IPS DF 4.7 (cell line): ENCODE measurements at regions not wholly inside any gene's neighbourhood (a gene's known extent, or its start where the extent isn't known, plus 50 kb on each side); places are given as distances from the start of the nearest gene placed in this dataset.
"Not testable (repeated sequence)": the region's sequence is repeated elsewhere in the genome, so short reads cannot be mapped to it uniquely, and the experiment has no call there.

Source experiments
- DNase-seq: peaks from one replicate; pipeline ENCODE4 v3.0.0-alpha.2; 2013; ENCODE audit warnings: low spot score; ENCODE audit errors: extremely low read depth

- DNase-seq = no peak
Observed at GRCh38 chr2:175769200-175769599, 232.9 kb downstream of the LNPK start.

- no peak for DNase-seq
Observed at GRCh38 chr2:175766880-175767279, 235.2 kb downstream of the LNPK start.

GRCh38 chr2:175755656-175756386 lies 246.2 kb downstream of the LNPK start:
- DNase-seq = no peak

- no peak for DNase-seq
Observed at GRCh38 chr2:175755169-175755568, 246.9 kb downstream of the LNPK start.

GRCh38 chr2:175750195-175750594 lies 251.9 kb downstream of the LNPK start:
- DNase-seq = no peak

GRCh38 chr2:175745911-175746310 lies 256.2 kb downstream of the LNPK start:
- DNase-seq = no peak

- peak; percentile 46 for DNase-seq
Observed at GRCh38 chr2:175744000-175744399, 258.1 kb downstream of the LNPK start.

GRCh38 chr2:175743011-175743410 lies 259.1 kb downstream of the LNPK start:
- DNase-seq = no peak

- no peak for DNase-seq
Observed at GRCh38 chr2:175742367-175742766, 259.7 kb downstream of the LNPK start.

- no peak for DNase-seq
Observed at GRCh38 chr2:175741164-175741563, 260.9 kb downstream of the LNPK start.

GRCh38 chr2:175737722-175738361 lies 264.2 kb downstream of the LNPK start:
- no peak for DNase-seq

GRCh38 chr2:175734686-175735085 lies 267.4 kb downstream of the LNPK start:
- DNase-seq = no peak

- no peak for DNase-seq
Observed at GRCh38 chr2:175732531-175732930, 269.5 kb downstream of the LNPK start.

GRCh38 chr2:175730050-175730449 lies 272.0 kb downstream of the LNPK start:
- no peak for DNase-seq

- no peak for DNase-seq
Observed at GRCh38 chr2:175729049-175729706, 272.9 kb downstream of the LNPK start.

GRCh38 chr2:175728032-175728431 lies 274.0 kb downstream of the LNPK start:
- DNase-seq = no peak

GRCh38 chr2:175726223-175726622 lies 275.8 kb downstream of the LNPK start:
- DNase-seq = no peak

- no peak for DNase-seq
Observed at GRCh38 chr2:175709248-175709647, 292.8 kb downstream of the LNPK start.

- DNase-seq = no peak
Observed at GRCh38 chr2:175707322-175707721, 294.7 kb downstream of the LNPK start.

GRCh38 chr2:175704568-175704967 lies 297.5 kb downstream of the LNPK start:
- DNase-seq = not testable (repeated sequence)

GRCh38 chr2:175698061-175698460 lies 304.0 kb downstream of the LNPK start:
- no peak for DNase-seq

GRCh38 chr2:175690113-175690837 lies 311.8 kb downstream of the LNPK start:
- DNase-seq = no peak
